ENCODE measurements at regions not wholly inside any gene's neighbourhood (a gene's known extent, or its start where the extent isn't known, plus 50 kb on each side); places are given as distances from the start of the nearest gene placed in this dataset.
A peak's percentile ranks its signal among the peaks of the same experiment; 100 is the strongest.
"Not testable (repeated sequence)": the region's sequence is repeated elsewhere in the genome, so short reads cannot be mapped to it uniquely, and the experiment has no call there.

- DNase-seq = peak in 1 of 2 donors; percentile 26
- no peaks in the 10 kb centered on the region for H3K9me3 ChIP-seq (ENCODE audit: insufficient read depth, low read depth, low read length)
- H3K4me3 ChIP-seq (ENCODE audit: low read depth, low read length) = no peak overlapping the region
- H3K4me1 ChIP-seq (ENCODE audit: control insufficient read depth in 1 of 2, insufficient read depth in 2 of 2, low read length in 2 of 2) = no peaks in the 10 kb centered on the region
- no peak overlapping the region for H3K4me2 ChIP-seq (ENCODE audit: low read length)
- no peak overlapping the region for H2BK120ac ChIP-seq (ENCODE audit: insufficient read depth, low read length, poor library complexity)
- no peak overlapping the region for H2BK5ac ChIP-seq (ENCODE audit: low read depth, low read length, poor library complexity)
- no peak overlapping the region for H2AK5ac ChIP-seq (ENCODE audit: low read length)
- H3K27ac ChIP-seq (ENCODE audit: low read depth, low read length) = no peak overlapping the region
- H4K8ac ChIP-seq (ENCODE audit: low read depth, low read length) = no peak overlapping the region
- no CpG with 5 or more reads among the region's 3 CpGs for WGBS (ENCODE audit: extremely low coverage, insufficient coverage, insufficient read length)
- no peak overlapping the region for H3K18ac ChIP-seq (ENCODE audit: low read length)
- H4K91ac ChIP-seq (ENCODE audit: low read depth, low read length) = no peak overlapping the region
- H4K12ac ChIP-seq (ENCODE audit: low read depth, low read length) = no peak overlapping the region
- H3K9ac ChIP-seq (ENCODE audit: low read length) = no peak overlapping the region
- H2AFZ ChIP-seq (ENCODE audit: insufficient read depth, low read length, poor library complexity) = no peak overlapping the region
- H3K4ac ChIP-seq (ENCODE audit: low read depth, low read length) = no peak overlapping the region
- H3K36me3 ChIP-seq (ENCODE audit: control insufficient read depth in 1 of 2, insufficient read depth in 2 of 2, low read length in 2 of 2) = no peaks in the 10 kb centered on the region
- H3K23ac ChIP-seq (ENCODE audit: low read length) = no peak overlapping the region
- no peak overlapping the region for H3K14ac ChIP-seq (ENCODE audit: low read length)
- no peaks in the 10 kb centered on the region for H3K79me1 ChIP-seq (ENCODE audit: low read length)
- no peak overlapping the region for H2BK12ac ChIP-seq (ENCODE audit: low read length)
- H3K27me3 ChIP-seq (ENCODE audit: insufficient read depth, low read length) = no peaks in the 10 kb centered on the region
- H3K79me2 ChIP-seq (ENCODE audit: control insufficient read depth, insufficient read depth, low read length, poor library complexity) = no peaks in the 10 kb centered on the region
Measured at GRCh38 chr21:25487046-25487594, 120.2 kb downstream of the MRPL39 start.

- Histone ChIP-seq H3K4me1 (ENCODE audit: control insufficient read depth in 1 of 2, insufficient read depth in 2 of 2, low read length in 2 of 2) (no peaks in the 10 kb centered on the region), H3K27me3 (ENCODE audit: insufficient read depth, low read length) (no peaks in the 10 kb centered on the region)
- no peak for DNase-seq
Measured at GRCh38 chr21:25485914-25486313, 121.4 kb downstream of the MRPL39 start.

GRCh38 chr21:25467896-25468295 lies 139.4 kb downstream of the MRPL39 start:
- Histone ChIP-seq H3K27ac (ENCODE audit: low read depth, low read length) (no peak overlapping the region), H3K9me3 (ENCODE audit: insufficient read depth, low read depth, low read length) (no peaks in the 10 kb centered on the region), H4K91ac (ENCODE audit: low read depth, low read length) (no peak overlapping the region), H2AK5ac (ENCODE audit: low read length) (no peak overlapping the region), H4K12ac (ENCODE audit: low read depth, low read length) (no peak overlapping the region), H2BK12ac (ENCODE audit: low read length) (no peak overlapping the region), H3K4me2 (ENCODE audit: low read length) (no peak overlapping the region), H4K8ac (ENCODE audit: low read depth, low read length) (no peak overlapping the region), H2BK5ac (ENCODE audit: low read depth, low read length, poor library complexity) (no peak overlapping the region), H3K23ac (ENCODE audit: low read length) (no peak overlapping the region), H3K79me2 (ENCODE audit: control insufficient read depth, insufficient read depth, low read length, poor library complexity) (no peaks in the 10 kb centered on the region), H3K79me1 (ENCODE audit: low read length) (no peaks in the 10 kb centered on the region), H2AFZ (ENCODE audit: insufficient read depth, low read length, poor library complexity) (no peak overlapping the region), H3K27me3 (ENCODE audit: insufficient read depth, low read length) (no peaks in the 10 kb centered on the region), H3K14ac (ENCODE audit: low read length) (no peak overlapping the region), H3K4me3 (ENCODE audit: low read depth, low read length) (no peak overlapping the region), H2BK120ac (ENCODE audit: insufficient read depth, low read length, poor library complexity) (no peak overlapping the region), H3K36me3 (ENCODE audit: control insufficient read depth in 1 of 2, insufficient read depth in 2 of 2, low read length in 2 of 2) (no peaks in the 10 kb centered on the region), H3K4me1 (ENCODE audit: control insufficient read depth in 1 of 2, insufficient read depth in 2 of 2, low read length in 2 of 2) (no peaks in the 10 kb centered on the region), H3K4ac (ENCODE audit: low read depth, low read length) (no peak overlapping the region), H3K9ac (ENCODE audit: low read length) (no peak overlapping the region), H3K18ac (ENCODE audit: low read length) (no peak overlapping the region)
- no peak for DNase-seq

More at GRCh38 chr21:25485914-25486313, 121.4 kb downstream of the MRPL39 start:
- 100% methylated on average over 1 of the region's 2 CpGs for WGBS (ENCODE audit: extremely low coverage, insufficient coverage, insufficient read length)
- Histone ChIP-seq H3K79me1 (ENCODE audit: low read length) (no peaks in the 10 kb centered on the region), H3K27ac (ENCODE audit: low read depth, low read length) (no peak overlapping the region), H4K12ac (ENCODE audit: low read depth, low read length) (no peak overlapping the region), H3K18ac (ENCODE audit: low read length) (no peak overlapping the region), H3K4ac (ENCODE audit: low read depth, low read length) (no peak overlapping the region), H2BK5ac (ENCODE audit: low read depth, low read length, poor library complexity) (no peak overlapping the region), H3K9me3 (ENCODE audit: insufficient read depth, low read depth, low read length) (no peaks in the 10 kb centered on the region), H3K23ac (ENCODE audit: low read length) (no peak overlapping the region), H4K8ac (ENCODE audit: low read depth, low read length) (no peak overlapping the region), H3K4me3 (ENCODE audit: low read depth, low read length) (no peak overlapping the region), H3K36me3 (ENCODE audit: control insufficient read depth in 1 of 2, insufficient read depth in 2 of 2, low read length in 2 of 2) (no peaks in the 10 kb centered on the region), H2AK5ac (ENCODE audit: low read length) (no peak overlapping the region), H2BK120ac (ENCODE audit: insufficient read depth, low read length, poor library complexity) (no peak overlapping the region), H2AFZ (ENCODE audit: insufficient read depth, low read length, poor library complexity) (no peak overlapping the region), H3K4me2 (ENCODE audit: low read length) (no peak overlapping the region), H3K79me2 (ENCODE audit: control insufficient read depth, insufficient read depth, low read length, poor library complexity) (no peaks in the 10 kb centered on the region), H2BK12ac (ENCODE audit: low read length) (no peak overlapping the region), H4K91ac (ENCODE audit: low read depth, low read length) (no peak overlapping the region), H3K9ac (ENCODE audit: low read length) (no peak overlapping the region), H3K14ac (ENCODE audit: low read length) (no peak overlapping the region)

GRCh38 chr21:25467071-25467470 lies 140.2 kb downstream of the MRPL39 start:
- H3K4me3 ChIP-seq (ENCODE audit: low read depth, low read length); H4K91ac ChIP-seq (ENCODE audit: low read depth, low read length); H2BK12ac ChIP-seq (ENCODE audit: low read length); H3K9ac ChIP-seq (ENCODE audit: low read length); H2BK120ac ChIP-seq (ENCODE audit: insufficient read depth, low read length, poor library complexity); H3K9me3 ChIP-seq (ENCODE audit: insufficient read depth, low read depth, low read length); H3K4me2 ChIP-seq (ENCODE audit: low read length); H3K27me3 ChIP-seq (ENCODE audit: insufficient read depth, low read length); H3K36me3 ChIP-seq (ENCODE audit: control insufficient read depth in 1 of 2, insufficient read depth in 2 of 2, low read length in 2 of 2); H3K79me1 ChIP-seq (ENCODE audit: low read length); H3K27ac ChIP-seq (ENCODE audit: low read depth, low read length); H3K14ac ChIP-seq (ENCODE audit: low read length); H4K8ac ChIP-seq (ENCODE audit: low read depth, low read length); H4K12ac ChIP-seq (ENCODE audit: low read depth, low read length); DNase-seq; H3K23ac ChIP-seq (ENCODE audit: low read length); H2AK5ac ChIP-seq (ENCODE audit: low read length); H3K79me2 ChIP-seq (ENCODE audit: control insufficient read depth, insufficient read depth, low read length, poor library complexity); H2AFZ ChIP-seq (ENCODE audit: insufficient read depth, low read length, poor library complexity); H3K18ac ChIP-seq (ENCODE audit: low read length); H2BK5ac ChIP-seq (ENCODE audit: low read depth, low read length, poor library complexity); H3K4ac ChIP-seq (ENCODE audit: low read depth, low read length); H3K4me1 ChIP-seq (ENCODE audit: control insufficient read depth in 1 of 2, insufficient read depth in 2 of 2, low read length in 2 of 2): not testable (repeated sequence)
- WGBS (ENCODE audit: extremely low coverage, insufficient coverage, insufficient read length) = no CpG with 5 or more reads among the region's 5 CpGs
